ENCODE measurements at regions not wholly inside any gene's neighbourhood (a gene's known extent, or its start where the extent isn't known, plus 50 kb on each side); places are given as distances from the start of the nearest gene placed in this dataset.

DNA sequence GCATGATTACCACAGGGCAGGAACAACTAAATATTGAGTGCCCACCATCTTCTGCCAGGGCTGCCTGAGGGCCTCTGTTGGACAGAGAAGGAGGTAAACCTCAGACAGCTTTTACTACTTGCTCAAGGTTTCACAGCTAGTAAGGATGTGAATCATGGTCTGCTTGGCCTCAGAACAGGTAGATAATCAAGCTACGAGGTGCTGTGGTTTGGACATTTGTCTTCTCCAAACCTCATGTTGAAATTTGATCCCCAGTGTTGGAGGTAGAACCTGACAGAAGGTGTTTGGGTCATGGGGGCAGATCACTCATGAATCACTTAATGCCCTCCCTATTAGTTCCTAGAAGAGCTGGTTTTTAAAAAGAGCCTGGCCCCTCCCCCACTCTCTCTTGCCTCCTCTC, 541.2 kb upstream of the TRPC7 start:
- TF ChIP-seq RFX5 (IDR thresholded peaks at IDR 0.05; ENCODE audit: low read depth, low read length) (no peak), SUPT20H (IDR thresholded peaks at IDR 0.05; ENCODE audit: borderline replicate concordance, control insufficient read depth, low read depth, low read length) (no peak), POLR2AphosphoS5 (IDR thresholded peaks at IDR 0.05; ENCODE audit: low read length) (no peak), ZNF274 (IDR thresholded peaks at IDR 0.05; ENCODE audit: insufficient read depth, insufficient read length) (no peak), FOXK2 (IDR thresholded peaks at IDR 0.05) (no peak), BRCA1 (IDR thresholded peaks at IDR 0.05; ENCODE audit: low read depth, low read length) (no peak)
- TF ChIP-seq, protein P1, sequence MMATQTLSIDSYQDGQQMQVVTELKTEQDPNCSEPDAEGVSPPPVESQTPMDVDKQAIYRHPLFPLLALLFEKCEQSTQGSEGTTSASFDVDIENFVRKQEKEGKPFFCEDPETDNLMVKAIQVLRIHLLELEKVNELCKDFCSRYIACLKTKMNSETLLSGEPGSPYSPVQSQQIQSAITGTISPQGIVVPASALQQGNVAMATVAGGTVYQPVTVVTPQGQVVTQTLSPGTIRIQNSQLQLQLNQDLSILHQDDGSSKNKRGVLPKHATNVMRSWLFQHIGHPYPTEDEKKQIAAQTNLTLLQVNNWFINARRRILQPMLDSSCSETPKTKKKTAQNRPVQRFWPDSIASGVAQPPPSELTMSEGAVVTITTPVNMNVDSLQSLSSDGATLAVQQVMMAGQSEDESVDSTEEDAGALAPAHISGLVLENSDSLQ (IDR thresholded peaks at IDR 0.05) = no peak

Data from GM12878 (cell line).